ENCODE measurements at regions not wholly inside any gene's neighbourhood (a gene's known extent, or its start where the extent isn't known, plus 50 kb on each side); places are given as distances from the start of the nearest gene placed in this dataset.

GRCh38 chr4:138037696-138038095 lies 204.5 kb downstream of the SLC7A11 start:
- Histone ChIP-seq H3K36me3 (ENCODE audit: low read depth, missing control alignments) (no peaks in the 10 kb centered on the region), H3K27me3 (no peaks in the 10 kb centered on the region), H3K4me3 (no peak overlapping the region), H3K4me1 (no peaks in the 10 kb centered on the region), H3K9me3 (no peaks in the 10 kb centered on the region), H3K27ac (no peak overlapping the region)
- intact Hi-C loops (cut with DNase I; ENCODE audit: low total_unique reads), result loop anchor here (10.0 kb wide), 1 partner anchor 647 kb away; no protein-coding TSS in a partner anchor
- TF ChIP-seq POLR2A (IDR thresholded peaks at IDR 0.05), result no peak
- TF ChIP-seq CTCF (IDR thresholded peaks at IDR 0.05), result no peak
- no peak for DNase-seq
- 75 to 79% methylated on average over 3 of the region's 3 CpGs for WGBS, 2 donors

DNA sequence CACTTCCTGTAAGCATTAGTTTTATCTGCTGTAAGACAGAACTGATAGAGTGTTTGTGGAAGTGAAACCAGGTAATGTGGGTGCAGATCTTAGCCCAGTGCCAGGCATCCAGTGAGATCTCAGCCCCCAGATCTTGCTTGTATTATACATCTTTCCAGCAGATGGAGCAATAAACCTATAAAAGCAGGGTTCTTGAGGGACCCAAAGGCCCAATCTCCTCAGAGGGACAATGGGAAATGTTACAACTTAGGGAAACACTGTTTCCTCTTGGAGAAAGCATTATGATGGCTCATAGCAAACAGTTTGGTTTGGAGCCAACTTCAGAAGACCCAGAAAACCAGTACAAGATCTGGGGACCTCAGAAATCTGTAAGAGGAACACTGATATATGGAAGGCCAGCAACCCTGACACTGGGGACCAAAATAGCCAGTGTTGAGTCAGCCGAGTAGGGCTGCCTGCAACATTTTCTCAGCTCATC lies 206.3 kb downstream of the SLC7A11 start:
- peak; percentile 22 for DNase-seq

DNA sequence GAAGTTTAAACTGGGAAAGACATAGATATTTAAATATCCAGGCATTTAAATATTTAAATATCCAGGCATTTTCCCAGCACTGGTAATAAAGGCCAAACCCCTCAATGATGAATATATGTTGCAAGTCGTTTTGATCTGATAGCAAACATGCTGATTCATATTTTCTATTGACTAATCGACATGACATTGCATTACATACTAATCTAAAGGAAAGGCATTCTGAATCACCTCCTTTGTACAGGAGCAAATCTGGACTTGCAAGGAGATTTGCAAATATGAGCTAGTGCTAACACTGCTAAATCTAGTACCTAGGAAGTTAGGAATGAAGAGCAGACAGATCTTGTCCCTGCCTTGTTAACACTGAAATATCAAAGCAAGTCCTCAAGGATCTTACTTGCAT lies 207.3 kb downstream of the SLC7A11 start:
- no peaks in the 10 kb centered on the region for H3K9me3 ChIP-seq
- no peak for DNase-seq
- intact Hi-C loops (cut with DNase I; ENCODE audit: low total_unique reads), result loop anchor here (10.0 kb wide), 1 partner anchor 650 kb away; no protein-coding TSS in a partner anchor
- H3K27ac ChIP-seq, result no peak overlapping the region
- 81 to 89% methylated on average over 2 of the region's 2 CpGs for WGBS, 2 donors
- H3K36me3 ChIP-seq (ENCODE audit: low read depth, missing control alignments), result no peaks in the 10 kb centered on the region
- H3K27me3 ChIP-seq, result no peaks in the 10 kb centered on the region
- H3K4me3 ChIP-seq, result no peak overlapping the region
- H3K4me1 ChIP-seq, result no peaks in the 10 kb centered on the region
- no peak for TF ChIP-seq CTCF (IDR thresholded peaks at IDR 0.05)

More for the DNA sequence above, 206.3 kb downstream of the SLC7A11 start:
- intact Hi-C loops (cut with DNase I; ENCODE audit: low total_unique reads), result loop anchor here (10.0 kb wide), 1 partner anchor 649 kb away; no protein-coding TSS in a partner anchor
- no peaks in the 10 kb centered on the region for H3K4me1 ChIP-seq
- H3K9me3 ChIP-seq, result no peaks in the 10 kb centered on the region
- 50 to 58% methylated on average over 1 of the region's 1 CpG for WGBS, 2 donors
- no peak overlapping the region for H3K27ac ChIP-seq
- no peak for TF ChIP-seq POLR2A (IDR thresholded peaks at IDR 0.05)
- TF ChIP-seq CTCF (IDR thresholded peaks at IDR 0.05), result peak; percentile 46 to 57 (median 49)
- no peak overlapping the region for H3K4me3 ChIP-seq
- H3K36me3 ChIP-seq (ENCODE audit: low read depth, missing control alignments), result no peaks in the 10 kb centered on the region
- H3K27me3 ChIP-seq, result no peaks in the 10 kb centered on the region

DNA sequence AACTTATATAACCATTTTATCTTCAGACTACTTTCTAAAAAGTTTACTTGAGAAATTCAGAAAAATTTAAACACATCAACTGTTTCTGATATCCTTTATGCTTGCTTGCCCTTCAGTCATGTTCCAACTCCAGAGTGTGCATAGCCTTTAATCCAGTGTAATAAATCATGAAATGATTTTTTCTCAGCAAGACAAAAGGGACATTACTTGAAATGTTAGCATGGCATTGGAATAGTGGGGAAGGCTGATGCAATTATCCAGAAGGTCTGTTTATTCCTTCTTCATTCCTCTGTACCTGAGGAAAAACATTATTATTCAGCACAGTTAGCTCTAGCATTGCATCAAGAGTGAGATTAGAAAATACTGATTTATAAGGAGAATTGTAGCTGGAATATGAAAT lies 209.9 kb downstream of the SLC7A11 start:
- H3K27me3 ChIP-seq, result no peaks in the 10 kb centered on the region
- H3K36me3 ChIP-seq (ENCODE audit: low read depth, missing control alignments), result no peaks in the 10 kb centered on the region
- intact Hi-C loops (cut with DNase I; ENCODE audit: low total_unique reads), result loop anchor here (10.0 kb wide), 1 partner anchor 653 kb away; no protein-coding TSS in a partner anchor
- DNase-seq, result no peak
- H3K4me1 ChIP-seq, result no peaks in the 10 kb centered on the region
- no peak for TF ChIP-seq POLR2A (IDR thresholded peaks at IDR 0.05)
- TF ChIP-seq CTCF (IDR thresholded peaks at IDR 0.05), result no peak
- H3K4me3 ChIP-seq, result no peak overlapping the region
- no peaks in the 10 kb centered on the region for H3K9me3 ChIP-seq
- H3K27ac ChIP-seq, result no peak overlapping the region

- Histone ChIP-seq H3K27ac (no peak overlapping the region), H3K9me3 (no peaks in the 10 kb centered on the region), H3K36me3 (ENCODE audit: low read depth, missing control alignments) (no peaks in the 10 kb centered on the region), H3K4me1 (no peaks in the 10 kb centered on the region), H3K27me3 (no peaks in the 10 kb centered on the region), H3K4me3 (no peak overlapping the region)
- WGBS, 2 donors, result 89 to 91% methylated on average over 3 of the region's 3 CpGs
- intact Hi-C loops (cut with DNase I; ENCODE audit: low total_unique reads), result loop anchor here (10.0 kb wide), 1 partner anchor 654 kb away; no protein-coding TSS in a partner anchor
- DNase-seq, result no peak
- TF ChIP-seq CTCF (IDR thresholded peaks at IDR 0.05), result no peak
- TF ChIP-seq POLR2A (IDR thresholded peaks at IDR 0.05), result no peak
Measured at GRCh38 chr4:138030375-138030774, 211.8 kb downstream of the SLC7A11 start.

All from testis (tissue), 2 donors.